ENCODE measurements at regions not wholly inside any gene's neighbourhood (a gene's known extent, or its start where the extent isn't known, plus 50 kb on each side); places are given as distances from the start of the nearest gene placed in this dataset.

DNA sequence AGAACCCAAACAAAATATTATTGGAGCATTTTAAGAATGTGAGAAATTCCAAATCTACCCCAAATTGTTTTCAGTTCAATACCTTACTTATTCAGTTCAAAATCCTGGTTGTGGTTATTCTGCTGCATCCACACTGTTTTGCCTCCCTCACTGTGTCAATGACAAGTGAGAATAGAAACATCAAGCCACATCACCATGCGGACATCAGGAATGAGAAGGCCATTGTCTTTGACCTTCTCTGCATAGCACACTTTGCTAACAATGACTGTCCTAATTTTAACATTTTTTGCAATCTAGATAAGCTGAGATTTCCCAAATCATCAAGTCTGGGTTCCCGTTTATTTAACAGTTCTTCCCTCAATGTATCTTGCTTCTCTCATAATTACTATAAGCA, 93.7 kb downstream of the ELAPOR2 start:
- Histone ChIP-seq H3K9me1 (replicated peaks; ENCODE audit: control insufficient read depth, extremely low read depth, insufficient read depth, low read length) (peaks cover 2% of the 10 kb centered on the region), H4K20me1 (replicated peaks; ENCODE audit: control insufficient read depth, extremely low read depth, insufficient read depth, low read length) (peaks cover 6% of the 10 kb centered on the region), H3K79me2 (ENCODE audit: control insufficient read depth, insufficient read depth, low read length) (no peaks in the 10 kb centered on the region), H3K36me3 (ENCODE audit: control insufficient read depth in 2 of 2, extremely low read depth in 1 of 2, insufficient read depth in 2 of 2, low read length in 2 of 2) (no peaks in the 10 kb centered on the region), H3K4me3 (replicated peaks in 1 of 3; ENCODE audit: insufficient read depth in 1 of 3, low read depth in 1 of 3, low read length in 3 of 3) (no peak overlapping the region), H3K4me1 (ENCODE audit: control insufficient read depth, extremely low read depth, insufficient read depth, low read length) (no peaks in the 10 kb centered on the region), H3K4me2 (ENCODE audit: insufficient read depth, low read length) (no peak overlapping the region), H3K9me3 (replicated peaks; ENCODE audit: control insufficient read depth, insufficient read depth, low read length) (no peaks in the 10 kb centered on the region), H3K9ac (replicated peaks; ENCODE audit: extremely low read depth, insufficient read depth, low read length) (no peak overlapping the region), H3K27ac (ENCODE audit: insufficient read depth, low read depth, low read length) (no peak overlapping the region), H2AFZ (ENCODE audit: low read depth, low read length) (no peak overlapping the region), H3K27me3 (ENCODE audit: control insufficient read depth in 2 of 2, insufficient read depth in 2 of 2, low read length in 2 of 2) (no peaks in the 10 kb centered on the region)
- ChIA-PET POLR2A (no interaction called here), CTCF (no interaction called here)
- FAIRE-seq (no peak), DNase-seq (ENCODE audit: low read depth, low spot score) (no peak)
- intact Hi-C loops (cut with micrococcal nuclease), result no loop called here
- no TSS peak for BruUV-seq (replicated peaks)
- dilution Hi-C loops (cut with MboI; ENCODE audit: extremely low pct_ligation_motif_present, low sequenced_read_pairs), result no loop called here
- TF ChIP-seq POLR2A (IDR thresholded peaks at IDR 0.05; ENCODE audit: low read depth, low read length), result no peak
- no peak for TF ChIP-seq FOS (IDR thresholded peaks at IDR 0.05; ENCODE audit: borderline replicate concordance, insufficient read depth, low read length)
- no peak for TF ChIP-seq GATA2 (IDR thresholded peaks at IDR 0.05; ENCODE audit: insufficient read depth, insufficient read length, low read depth, low read length)
- no peak for TF ChIP-seq MAX (IDR thresholded peaks at IDR 0.05; ENCODE audit: insufficient read depth, insufficient read length)
- TF ChIP-seq CTCF (IDR thresholded peaks at IDR 0.05; ENCODE audit: extremely low read depth in 1 of 2, insufficient read depth in 1 of 2, low read depth in 1 of 2, low read length in 2 of 2), result no peak
- TF ChIP-seq JUN (IDR thresholded peaks at IDR 0.05; ENCODE audit: borderline replicate concordance, insufficient read depth, insufficient read length, low read depth), result no peak
- no peak for TF ChIP-seq EZH2 (IDR thresholded peaks at IDR 0.05; ENCODE audit: borderline replicate concordance, low read depth, low read length, severe bottlenecking)
- no peak for TF ChIP-seq POLR2AphosphoS5 (IDR thresholded peaks at IDR 0.05; ENCODE audit: insufficient read depth, low read depth, low read length)
- no peak for TF ChIP-seq MYC (IDR thresholded peaks at IDR 0.05; ENCODE audit: low read depth, low read length)

Measured in endothelial cell of umbilical vein (primary cell).